NCI-H146 (cell line): ENCODE measurements at regions not wholly inside any gene's neighbourhood (a gene's known extent, or its start where the extent isn't known, plus 50 kb on each side); places are given as distances from the start of the nearest gene placed in this dataset.
A peak's percentile ranks its signal among the peaks of the same experiment; 100 is the strongest.

ENCODE experiments used
- DNase-seq: peaks from one replicate; lab custom pipeline; 2025; lab: John Stamatoyannopoulos, UW

DNA sequence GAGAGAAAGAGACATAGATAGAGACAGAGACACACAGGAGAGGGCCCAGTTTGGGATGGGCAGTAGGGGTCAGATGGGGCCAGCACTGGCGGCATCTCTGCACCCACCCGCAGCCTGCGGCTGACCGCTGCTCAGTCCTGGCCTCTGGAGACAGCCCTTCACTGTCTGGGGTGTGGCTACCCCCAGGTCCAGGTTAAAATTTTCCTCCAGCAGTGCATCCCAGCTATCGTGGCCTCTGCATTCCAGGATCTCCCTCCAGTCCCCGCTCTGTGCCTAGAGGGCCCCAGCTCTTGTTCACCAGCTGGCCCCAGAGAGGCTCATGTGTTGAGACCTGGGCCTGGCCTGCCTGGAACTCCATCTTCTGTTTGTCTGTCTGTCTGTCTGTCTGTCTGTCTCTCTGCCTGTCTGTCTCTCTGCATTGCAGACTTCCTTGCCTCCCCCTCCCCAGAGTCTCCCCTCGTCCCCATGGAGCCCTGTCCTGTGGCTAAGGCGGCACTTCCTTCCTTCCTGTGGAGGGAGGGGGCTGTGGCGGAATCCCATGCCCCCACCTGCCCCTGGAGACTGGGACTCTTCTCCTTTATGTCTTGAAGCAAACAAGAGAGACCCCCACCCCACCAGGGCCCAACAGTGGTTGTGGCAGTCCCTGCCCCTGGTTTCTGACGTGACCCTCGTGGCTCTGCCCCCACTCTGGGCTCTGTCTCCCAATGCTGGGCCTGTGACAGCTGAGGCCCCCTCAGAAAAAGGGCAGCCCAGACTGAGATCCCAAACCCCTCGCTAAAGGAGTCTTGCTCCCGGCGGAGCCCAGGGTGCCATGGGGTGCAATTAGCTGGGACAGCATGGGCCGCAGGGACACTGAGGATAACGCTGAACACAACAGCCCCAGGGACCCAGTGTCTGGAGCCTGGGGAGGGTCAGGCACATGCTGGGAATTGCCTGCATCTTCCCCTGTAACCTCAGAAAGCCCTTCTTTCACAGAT is 241.8 kb downstream of the NPHP4 start:
- DNase-seq, result no peak

DNA sequence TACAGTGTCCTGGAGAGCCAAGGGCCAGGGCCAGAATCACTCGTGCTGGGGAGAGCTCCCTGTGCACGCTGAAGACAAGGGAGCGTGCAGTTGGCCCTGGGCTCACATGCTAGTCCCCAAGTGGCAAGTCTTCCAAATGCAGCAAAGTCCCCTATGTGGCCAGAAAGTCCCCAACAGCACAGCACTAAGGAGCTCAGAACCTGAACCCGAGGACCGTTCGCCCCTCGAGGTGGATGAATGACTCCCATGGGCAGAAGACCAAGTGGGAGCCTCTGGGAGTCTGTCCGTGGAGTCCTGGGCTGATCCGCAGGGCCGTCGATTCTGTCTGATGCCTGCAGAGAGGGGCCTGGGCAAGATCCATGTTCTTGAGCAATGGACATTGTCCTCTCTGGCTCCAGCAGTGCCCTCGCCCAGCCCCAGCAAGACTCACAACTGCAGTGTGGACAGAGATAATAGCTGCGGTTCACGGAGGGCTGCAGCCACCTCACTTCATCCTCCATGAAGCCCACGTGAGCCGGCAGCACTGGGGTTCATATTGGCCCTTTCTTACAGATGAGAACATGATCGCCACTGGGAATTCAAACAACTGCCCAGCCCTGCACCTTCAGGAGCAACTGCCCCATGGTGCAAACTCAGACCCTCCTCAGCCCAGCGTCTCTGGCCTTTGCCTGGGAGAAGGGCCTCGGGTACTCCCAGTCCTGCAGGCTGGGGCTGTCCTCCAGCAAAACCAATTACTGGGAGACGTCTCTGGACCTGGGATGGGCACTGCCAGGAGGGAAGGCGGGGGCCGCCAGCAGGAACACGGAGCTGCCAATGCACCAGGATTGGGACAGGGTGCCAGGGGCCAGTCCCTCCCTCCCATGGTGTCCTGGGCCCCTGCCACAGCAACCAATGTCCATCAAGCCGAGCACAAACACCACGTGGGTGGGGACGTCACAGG is 243.7 kb downstream of the NPHP4 start:
- DNase-seq, result no peak

DNA sequence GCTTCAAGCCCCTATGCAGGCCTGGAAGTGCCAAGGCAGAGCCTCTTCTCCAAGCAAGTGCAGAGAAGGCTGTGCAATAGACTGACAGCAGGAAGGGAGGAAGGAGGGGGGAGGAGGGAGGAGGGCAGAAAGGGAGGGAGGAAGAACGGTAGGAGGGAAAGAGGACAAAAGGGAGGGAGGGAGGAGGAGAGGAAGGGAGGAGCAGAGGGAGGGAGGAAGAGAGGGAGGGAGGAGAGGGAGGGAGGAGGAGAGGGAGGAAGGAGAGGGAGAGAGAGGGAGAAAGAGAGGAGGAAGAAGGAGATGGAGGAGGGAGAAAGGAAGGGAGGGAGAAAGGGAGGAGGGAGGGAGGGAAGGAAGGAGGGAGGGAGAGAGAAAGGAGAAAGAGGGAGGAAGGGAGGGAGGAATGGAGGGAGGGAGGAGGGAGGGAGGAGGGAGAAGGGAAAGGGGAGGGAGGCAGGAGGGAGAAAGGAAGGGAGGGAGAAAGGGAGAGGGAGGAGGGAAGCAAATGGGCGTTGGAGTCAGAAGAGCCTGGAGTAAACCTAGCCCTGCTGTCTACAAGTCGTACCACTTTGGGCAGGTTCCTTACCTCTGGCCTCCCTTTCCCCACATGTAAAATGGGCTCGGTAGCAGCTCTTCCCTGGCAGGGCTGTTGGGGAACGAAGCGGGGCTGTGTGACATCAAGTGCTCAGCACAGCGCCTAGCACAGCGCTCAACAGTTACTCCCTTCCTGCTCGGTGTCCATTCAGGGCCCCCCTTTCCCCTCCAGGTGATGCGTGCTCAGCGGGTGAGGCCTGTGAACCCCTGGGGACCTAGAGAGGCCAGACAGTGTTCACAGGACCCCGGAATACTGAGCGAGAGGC is 244.6 kb downstream of the NPHP4 start:
- DNase-seq, result no peak

DNA sequence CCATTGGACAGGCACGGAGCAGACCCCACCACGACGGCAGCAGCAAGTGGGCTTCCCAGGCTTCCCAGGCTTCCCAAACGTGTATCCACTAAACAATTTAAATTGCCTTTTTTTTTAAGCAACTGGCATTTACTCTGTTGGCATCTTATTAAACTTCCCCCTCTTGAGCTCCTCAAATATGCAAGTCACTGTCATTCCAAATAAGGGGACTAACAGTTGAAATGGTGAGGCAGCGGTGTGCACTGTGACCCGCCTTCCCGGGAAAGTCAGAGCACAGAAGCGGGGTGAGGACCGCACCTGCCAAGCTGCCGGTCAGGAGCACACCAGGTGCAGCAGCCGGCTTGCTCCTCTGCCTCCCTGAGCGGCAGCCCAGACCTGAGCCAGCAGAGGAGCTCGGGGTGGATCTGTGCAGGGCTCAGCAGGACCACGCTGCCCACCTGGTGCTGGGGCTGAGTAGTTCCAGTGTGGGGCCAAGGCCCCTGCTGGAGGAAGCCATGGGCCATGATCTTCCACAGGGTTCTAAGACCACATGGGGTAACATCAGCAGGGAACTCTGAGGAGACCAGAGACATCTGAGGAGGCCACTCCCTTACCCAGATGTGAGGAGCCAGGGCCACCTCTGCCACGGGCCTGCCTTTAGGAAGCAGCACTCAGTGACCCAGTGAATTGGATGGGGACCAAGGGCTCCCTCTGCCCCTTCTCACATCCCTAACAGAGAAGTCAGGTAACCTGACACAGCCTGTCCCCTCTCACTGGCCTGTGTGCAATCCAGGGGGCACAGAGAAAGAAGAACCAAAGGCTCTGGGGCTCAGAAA is 245.4 kb downstream of the NPHP4 start:
- peak; percentile 15 for DNase-seq

DNA sequence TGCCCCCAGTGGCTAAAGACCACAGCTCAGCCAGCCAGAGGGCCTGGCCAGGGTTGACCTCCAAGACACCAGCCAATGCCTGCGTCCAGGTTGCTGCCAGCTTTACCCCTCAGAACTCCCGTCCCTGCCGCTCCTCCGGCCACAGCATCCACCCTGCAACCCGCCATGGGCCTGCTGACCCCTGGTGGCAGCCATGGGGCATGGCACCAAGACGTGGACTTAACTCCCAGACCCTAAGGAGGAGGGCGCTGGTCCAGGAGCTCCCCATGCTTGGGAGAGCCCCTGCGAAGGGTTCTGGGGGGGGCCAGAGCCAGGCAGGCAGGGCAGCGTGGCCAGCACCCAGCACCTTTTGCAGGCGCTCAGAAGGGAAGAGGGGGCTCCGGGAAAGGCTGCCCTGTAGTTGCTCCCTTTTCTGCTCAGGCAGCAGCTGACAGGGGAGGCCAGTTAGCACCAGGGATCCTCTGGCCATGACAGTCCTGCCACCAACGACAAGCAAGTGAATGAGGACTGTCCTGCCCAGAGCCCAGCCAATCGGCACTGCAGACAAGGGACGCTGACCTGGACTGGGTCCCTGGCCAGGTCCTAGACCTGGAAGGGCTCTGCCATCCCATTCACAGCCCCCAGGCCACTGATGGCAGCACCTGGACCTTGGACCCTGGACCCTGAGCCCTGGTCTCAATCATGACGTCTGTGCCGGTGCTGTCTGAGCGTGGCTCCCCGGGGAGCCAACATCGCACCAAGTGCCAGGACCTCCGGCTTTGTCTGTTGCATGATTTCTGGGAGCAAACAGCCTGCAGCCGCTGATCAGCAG is 246.2 kb downstream of the NPHP4 start:
- DNase-seq, result peak; percentile 49

DNA sequence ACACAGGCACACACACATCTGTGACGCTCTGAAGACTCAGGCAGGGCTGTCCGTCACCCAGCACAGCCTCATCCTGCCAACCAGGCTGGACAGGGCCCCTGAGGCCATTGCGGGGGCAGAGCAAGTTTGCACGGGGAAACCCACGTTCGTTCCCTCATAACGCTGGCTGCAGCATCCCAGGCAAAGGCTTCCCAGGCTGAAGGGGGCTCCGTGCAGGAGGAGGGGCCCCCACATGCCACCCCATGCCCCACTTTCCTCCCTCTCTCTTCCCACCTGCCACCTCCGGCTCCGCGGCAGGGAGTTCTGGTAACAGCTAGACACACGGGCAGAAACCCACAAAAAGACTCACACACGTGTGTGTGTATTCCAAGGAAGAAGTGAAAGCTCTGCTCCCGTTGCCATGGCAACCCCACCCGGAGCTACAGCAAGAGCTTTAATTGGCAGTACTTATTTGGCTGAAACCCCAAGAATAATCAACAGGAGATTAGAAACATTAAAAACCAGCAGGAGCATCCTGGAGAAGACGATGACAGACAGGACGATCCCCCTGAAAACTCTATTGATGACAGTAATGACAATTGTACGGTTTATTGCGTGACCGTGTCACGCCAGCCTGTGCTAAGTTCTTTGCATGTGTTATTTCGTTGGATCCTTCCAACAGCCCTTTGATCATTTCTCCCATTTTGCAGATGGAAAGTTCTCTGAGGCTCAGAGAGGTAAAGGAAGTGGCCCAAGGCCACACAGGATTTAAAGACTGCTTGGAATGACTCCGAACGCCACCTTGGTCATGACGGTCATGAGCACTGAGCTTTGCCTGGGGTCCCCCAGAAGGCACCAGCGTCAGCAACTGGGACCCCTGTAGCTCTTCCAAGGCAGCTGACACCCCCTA is 247.1 kb downstream of the NPHP4 start:
- DNase-seq, result no peak

DNA sequence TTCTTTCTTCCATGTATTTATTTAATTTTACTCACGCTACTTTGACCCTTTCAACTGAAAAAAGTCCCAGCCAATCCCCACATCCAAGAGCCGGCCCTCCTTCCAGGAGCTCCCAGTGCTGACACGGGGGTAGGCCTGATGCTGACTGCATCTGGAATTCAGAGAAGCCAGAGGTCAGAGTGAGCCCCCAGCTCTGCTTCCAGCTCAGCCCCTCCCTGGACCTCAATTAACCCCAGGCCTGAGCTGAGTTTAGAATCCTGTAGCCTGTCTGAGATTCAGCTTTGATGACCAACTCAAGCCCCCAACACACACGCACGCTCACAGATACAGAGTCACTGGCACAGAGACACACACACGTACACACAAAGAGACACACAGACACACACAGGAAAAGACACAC is 247.9 kb downstream of the NPHP4 start:
- DNase-seq, result no peak

DNA sequence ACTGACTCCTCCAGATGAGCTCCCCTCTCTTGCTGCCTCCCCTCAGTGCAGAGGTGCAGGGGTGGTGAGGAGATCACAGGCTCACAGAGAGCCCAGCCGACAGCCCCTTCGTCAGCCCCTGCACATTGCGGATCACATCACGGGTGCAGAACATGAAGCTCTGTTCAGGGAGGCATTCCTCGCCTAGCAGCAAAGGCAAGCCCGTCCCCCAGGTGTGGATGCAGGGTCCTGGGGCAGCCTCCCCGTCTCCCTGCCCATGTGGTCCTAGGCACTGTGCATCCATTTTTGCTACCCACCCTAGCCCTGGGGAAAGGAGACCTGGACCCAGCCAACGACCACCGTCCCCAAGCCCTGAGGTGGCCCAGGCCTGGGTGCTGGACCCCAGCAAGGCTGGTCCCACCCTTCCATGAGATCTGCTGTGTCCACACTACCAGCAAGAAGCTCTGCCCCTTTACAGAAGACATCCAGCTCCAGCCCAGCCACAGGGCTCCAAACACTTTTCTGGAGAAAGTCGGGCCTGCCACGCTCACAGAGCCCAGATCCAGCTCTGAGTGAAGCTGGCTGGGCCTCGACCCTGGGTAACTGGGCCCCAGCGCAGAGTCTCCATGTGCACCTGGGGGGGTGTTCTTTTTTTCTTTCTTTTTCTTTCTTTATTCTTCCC is 248.7 kb downstream of the NPHP4 start:
- DNase-seq, result no peak

DNA sequence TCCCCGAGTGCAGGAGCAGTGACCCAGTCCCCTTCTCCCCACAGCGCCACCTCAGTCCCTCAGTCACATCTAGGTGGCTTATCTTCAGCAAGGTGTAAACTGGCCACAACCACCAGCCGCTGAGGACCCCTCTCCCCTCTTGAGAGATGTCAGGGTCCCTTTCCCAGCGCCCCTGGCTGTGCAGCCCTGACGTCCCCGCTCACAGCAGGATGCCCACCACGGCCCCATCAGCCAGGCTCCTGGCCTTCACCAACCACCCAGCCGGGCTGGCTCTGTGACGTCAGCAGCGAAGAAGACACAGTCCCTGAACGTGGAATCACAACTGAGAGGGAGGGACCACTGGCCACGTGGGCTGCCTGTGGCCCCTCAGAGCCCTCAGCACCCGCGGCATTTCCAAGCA is 249.4 kb downstream of the NPHP4 start:
- DNase-seq, result no peak

DNA sequence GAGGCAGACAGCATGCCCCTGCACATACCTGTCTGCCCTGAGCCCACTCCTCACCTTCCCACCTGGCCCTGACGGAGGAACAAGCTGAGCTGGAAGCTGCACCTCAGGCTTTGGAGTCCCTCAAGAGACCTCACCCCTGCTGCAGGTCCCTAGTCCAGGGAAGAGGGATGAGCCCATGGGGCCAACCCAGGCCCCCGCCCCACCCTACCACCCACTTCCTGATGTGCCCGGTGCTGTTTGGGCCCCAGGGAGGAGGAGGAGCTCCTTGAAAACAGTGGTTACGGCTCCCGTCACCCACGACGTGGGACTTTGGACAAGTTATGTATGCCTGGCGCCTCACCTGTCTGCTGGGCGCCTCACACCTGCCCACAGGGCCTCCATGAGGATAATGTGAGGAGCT is 250.2 kb downstream of the NPHP4 start:
- no peak for DNase-seq

DNA sequence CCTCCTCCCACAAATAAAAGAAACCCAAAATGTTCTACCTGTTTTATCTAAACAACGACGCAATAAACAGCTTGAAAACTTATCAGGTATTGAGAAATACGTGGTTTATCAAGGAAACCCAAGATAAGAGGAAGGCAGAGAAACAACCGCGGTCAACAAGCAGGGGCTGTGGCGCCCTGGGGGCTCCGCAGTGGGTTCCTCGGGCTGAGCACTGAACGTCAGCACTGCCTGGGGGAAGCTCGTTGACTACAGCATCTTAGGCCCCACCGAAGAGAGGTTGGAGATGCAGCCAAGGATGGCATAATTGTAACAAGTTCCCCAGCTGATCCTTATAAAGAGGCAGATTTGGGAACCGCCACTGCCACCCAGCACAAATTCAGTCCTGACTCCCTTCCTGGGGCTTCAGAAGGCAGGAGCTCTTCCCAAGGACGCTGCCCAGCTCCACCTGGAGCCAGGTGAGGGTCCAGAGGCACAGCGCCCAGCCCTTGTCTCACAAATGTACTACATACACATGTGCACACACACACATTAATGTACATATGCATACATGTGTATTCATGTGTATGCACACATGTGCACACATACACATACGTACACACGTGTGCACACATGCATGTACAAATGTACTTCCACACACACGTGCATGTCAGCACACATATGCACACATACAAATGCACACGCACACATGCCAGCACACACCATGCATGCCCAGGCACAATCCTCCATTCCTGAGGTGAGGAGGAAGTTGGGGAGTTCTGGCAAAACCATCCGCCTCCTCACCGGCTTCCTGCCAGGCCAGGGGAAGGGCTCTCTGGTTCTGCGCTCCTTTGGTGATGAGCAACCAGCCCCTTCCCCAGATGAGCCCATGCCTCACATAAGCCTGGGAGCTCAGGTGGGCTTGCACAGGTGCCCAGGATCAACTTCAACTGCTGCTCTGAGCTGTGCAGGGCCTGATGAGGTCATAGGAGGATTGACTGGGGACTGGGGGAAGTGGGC is 251.1 kb downstream of the NPHP4 start:
- DNase-seq, result no peak

DNA sequence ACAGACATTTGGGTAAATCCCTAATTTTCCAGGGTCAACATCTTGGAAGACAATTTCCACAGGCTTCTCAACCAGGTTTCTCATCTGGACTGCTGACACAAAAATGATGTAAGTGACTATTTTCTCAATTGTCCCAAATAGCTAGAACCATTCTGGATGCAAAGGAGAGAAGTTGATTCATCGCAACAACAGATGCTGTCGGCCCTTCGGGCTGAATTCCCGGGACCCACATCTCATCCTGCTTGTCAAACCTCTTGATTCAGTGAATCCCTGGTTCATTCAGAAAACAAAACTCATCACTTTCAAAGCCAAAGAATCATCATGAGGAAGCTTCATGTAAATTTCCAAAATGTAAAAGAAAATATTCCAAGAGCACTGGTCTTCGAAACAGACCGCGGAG is 251.8 kb downstream of the NPHP4 start:
- no peak for DNase-seq

DNA sequence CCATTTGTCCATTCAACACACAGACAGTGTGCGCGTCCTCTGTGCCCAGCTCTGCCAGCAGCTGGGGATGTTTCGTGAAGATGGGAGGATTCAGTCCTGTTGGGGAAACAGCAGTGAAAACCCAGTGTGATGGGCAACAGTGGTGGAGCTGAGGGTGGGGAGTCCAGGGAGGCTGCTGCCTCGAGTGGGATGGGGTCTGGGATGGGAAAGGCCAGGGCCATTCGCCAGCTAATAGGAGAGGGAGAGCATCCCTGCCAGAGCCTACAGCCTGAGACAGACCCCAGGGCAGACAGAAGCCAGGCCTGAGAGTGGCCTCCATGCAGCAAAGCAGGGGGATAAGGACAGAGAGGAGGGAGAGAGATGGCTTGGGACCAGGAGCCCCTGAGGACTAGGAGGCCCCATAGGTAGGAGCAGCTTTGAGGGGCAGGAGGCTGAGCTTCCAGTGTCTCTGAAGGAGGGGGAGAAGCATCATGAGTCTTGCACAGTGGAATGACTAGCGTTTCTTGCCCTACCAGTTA is 252.6 kb downstream of the NPHP4 start:
- no peak for DNase-seq

DNA sequence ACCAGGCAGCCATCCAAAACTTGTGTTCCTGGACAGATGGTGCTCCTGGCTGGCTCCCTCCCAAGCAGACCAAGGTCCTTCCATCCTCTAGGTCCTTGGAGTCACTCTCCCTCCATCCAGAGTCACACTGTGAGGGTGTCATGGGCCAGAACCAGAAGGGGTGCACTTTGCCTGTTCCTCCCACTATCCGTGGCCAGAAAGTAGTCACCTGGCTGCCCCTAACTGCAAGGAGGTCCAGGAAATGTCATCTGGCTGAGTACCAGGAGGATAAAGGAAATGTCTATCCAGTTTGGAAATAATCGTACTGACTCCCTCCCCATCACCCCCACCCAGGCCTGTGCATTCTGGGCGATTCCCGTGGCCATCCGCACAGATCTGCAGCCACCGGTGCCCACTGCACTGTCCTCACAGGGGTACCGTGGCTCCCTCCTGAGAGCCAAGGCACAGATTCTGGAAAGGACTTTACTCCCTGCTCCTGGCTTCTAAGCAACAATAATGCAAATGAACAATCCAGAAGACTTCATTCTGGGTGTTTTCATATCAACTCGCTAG is 253.2 kb downstream of the NPHP4 start:
- no peak for DNase-seq

DNA sequence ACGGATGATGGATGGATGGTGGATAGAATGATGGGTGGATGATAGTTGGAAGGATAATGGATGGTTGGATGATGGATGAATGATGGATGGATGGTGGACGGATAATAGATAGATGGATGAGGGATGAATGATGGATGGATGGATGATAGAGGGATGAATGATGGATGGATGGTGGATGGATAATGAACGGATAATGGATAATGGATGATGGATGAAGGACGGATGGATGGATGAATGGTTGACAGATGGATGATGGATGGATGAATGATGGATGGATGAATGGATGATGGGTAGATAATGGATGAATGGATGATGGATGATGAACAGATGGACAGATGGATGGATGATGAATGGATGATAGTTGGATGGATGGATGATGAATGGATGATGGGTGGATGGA is 255.1 kb downstream of the NPHP4 start:
- no peak for DNase-seq

DNA sequence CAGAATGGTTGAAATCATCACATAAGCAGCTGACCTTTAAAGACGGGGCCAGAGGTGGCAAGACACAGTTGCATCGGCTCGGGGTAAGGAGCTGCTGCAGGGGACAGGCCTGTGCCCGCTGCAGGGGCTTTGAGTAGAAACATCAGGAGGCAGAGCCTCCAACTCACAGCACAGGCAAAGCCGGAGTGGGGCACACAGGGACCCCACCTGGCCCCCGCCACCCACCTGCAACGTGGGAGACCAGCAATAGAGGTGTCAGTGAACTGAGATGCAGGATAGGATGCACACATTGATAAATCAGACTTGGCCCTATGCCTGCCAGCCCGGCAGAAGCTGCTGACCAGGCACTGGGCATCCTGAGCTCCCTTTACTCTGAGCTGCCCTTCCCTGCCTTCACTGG is 257.2 kb downstream of the NPHP4 start:
- no peak for DNase-seq

DNA sequence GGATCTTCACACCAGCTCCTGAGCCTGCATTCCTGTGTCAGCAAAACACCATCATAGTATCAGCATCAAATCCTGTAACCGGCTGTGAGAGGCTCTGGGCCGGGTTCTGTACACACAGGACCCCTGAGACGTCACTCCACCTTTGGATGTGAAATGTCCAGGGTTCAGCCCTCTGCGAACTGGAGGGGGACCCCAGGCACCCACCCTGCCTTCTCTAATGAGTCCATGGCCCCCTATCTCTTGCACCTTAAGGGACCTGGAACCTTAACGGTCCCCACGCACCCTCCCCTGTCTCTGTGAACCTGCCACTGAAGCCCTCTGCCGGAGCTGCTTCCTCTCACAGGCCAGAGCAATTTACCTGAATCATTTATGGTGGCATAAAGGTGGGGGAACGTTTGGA is 257.8 kb downstream of the NPHP4 start:
- DNase-seq, result no peak
